Ishikawa (cell line): ENCODE measurements at regions not wholly inside any gene's neighbourhood (a gene's known extent, or its start where the extent isn't known, plus 50 kb on each side); places are given as distances from the start of the nearest gene placed in this dataset.
A peak's percentile ranks its signal among the peaks of the same experiment; 100 is the strongest.

Experiments
- CEBPB ChIP-seq: IDR thresholded peaks from 2 replicates; pipeline ENCODE4 v1.6.1; 2012
- CREB1 ChIP-seq: IDR thresholded peaks from 2 replicates; pipeline ENCODE4 v1.6.1; 2012; ENCODE audit warnings: low read depth
- EGR1 ChIP-seq: IDR thresholded peaks from 2 replicates; pipeline ENCODE4 v1.6.1; 2012
- EP300 ChIP-seq: IDR thresholded peaks from 2 replicates; pipeline ENCODE4 v1.6.1; 2012; ENCODE audit warnings: borderline replicate concordance
- FOXM1 ChIP-seq: IDR thresholded peaks from 2 replicates; pipeline ENCODE4 v1.6.1; 2012; ENCODE audit warnings: low read depth, borderline replicate concordance
- NFIC ChIP-seq: IDR thresholded peaks from 2 replicates; pipeline ENCODE4 v1.6.1; 2012
- RAD21 ChIP-seq: IDR thresholded peaks from 2 replicates; pipeline ENCODE4 v1.6.1; 2012; ENCODE audit warnings: low read depth
- REST ChIP-seq: IDR thresholded peaks from 2 replicates; pipeline ENCODE4 v1.6.1; 2012; ENCODE audit warnings: low read depth, mild to moderate bottlenecking
- TAF1 ChIP-seq: IDR thresholded peaks from 2 replicates; pipeline ENCODE4 v1.6.1; 2012; ENCODE audit warnings: low read depth, mild to moderate bottlenecking
- TCF12 ChIP-seq: IDR thresholded peaks from 2 replicates; pipeline ENCODE4 v1.6.1; 2012; ENCODE audit warnings: low read depth
- TEAD4 ChIP-seq: IDR thresholded peaks from 2 replicates; pipeline ENCODE4 v1.6.1; 2012
- YY1 ChIP-seq: IDR thresholded peaks from 2 replicates; pipeline ENCODE4 v1.6.1; 2012; ENCODE audit warnings: low read depth
- ZBTB7A ChIP-seq: IDR thresholded peaks from 2 replicates; pipeline ENCODE4 v1.6.1; 2012; ENCODE audit warnings: low read depth
- TF ChIP-seq, protein P1 (sequence below): IDR thresholded peaks from 2 replicates; pipeline ENCODE4 v1.6.1; 2012
- TF ChIP-seq, protein P2 (sequence below): IDR thresholded peaks from 2 replicates; pipeline ENCODE4 v1.6.1; 2012

DNA sequence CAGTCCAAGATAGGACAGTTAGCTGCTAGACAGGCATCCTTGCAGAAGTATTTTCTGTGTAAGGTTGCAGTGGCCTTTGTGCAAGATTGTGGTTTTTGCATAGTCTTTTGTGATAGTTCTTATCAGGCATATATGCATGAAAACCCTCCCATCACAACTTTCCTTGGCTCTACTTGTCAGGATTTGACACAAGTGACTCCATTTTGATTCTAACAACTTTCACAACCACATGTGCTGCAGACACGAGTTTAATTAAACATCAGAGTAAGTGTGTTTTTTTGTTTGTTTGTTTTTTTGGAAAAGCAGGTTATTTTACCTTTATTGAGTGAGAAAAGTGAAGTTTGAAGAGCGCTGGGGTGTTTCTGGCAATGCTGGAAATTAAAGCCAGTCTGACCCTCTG, 902.0 kb upstream of the GCFC2 start:
- TF ChIP-seq RAD21: no peak
- no peak for TF ChIP-seq EGR1
- TF ChIP-seq EP300: no peak
- TF ChIP-seq, protein P1, sequence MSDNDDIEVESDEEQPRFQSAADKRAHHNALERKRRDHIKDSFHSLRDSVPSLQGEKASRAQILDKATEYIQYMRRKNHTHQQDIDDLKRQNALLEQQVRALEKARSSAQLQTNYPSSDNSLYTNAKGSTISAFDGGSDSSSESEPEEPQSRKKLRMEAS: no peak
- no peak for TF ChIP-seq TCF12
- no peak for TF ChIP-seq CEBPB
- no peak for TF ChIP-seq TAF1
- no peak for TF ChIP-seq ZBTB7A
- no peak for TF ChIP-seq REST
- TF ChIP-seq YY1: no peak
- no peak for TF ChIP-seq TEAD4
- TF ChIP-seq, protein P2, sequence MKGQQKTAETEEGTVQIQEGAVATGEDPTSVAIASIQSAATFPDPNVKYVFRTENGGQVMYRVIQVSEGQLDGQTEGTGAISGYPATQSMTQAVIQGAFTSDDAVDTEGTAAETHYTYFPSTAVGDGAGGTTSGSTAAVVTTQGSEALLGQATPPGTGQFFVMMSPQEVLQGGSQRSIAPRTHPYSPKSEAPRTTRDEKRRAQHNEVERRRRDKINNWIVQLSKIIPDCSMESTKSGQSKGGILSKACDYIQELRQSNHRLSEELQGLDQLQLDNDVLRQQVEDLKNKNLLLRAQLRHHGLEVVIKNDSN: no peak
- no peak for TF ChIP-seq FOXM1
- no peak for TF ChIP-seq NFIC
- no peak for TF ChIP-seq CREB1

DNA sequence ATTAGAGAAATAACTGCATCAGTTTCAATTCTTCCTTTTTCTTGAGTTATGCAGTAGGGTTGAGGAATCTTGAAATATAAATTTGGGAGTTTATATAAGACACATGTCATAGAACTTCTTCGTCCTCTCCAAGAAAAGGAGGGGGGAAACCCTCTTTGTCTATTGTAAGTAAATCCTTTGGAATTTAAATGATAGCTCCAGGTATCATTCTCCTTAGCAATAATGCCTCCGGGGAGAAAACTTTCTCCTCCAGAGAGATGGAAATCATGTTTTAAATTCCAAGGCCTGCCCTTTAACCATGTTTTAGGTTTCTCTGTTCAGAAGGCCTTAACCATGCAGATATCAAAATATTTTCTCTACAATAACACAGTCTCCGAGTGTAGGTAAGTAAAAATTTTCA, 899.7 kb upstream of the GCFC2 start:
- TF ChIP-seq YY1: no peak
- no peak for TF ChIP-seq FOXM1
- no peak for TF ChIP-seq TEAD4
- TF ChIP-seq CREB1: no peak
- no peak for TF ChIP-seq RAD21

DNA sequence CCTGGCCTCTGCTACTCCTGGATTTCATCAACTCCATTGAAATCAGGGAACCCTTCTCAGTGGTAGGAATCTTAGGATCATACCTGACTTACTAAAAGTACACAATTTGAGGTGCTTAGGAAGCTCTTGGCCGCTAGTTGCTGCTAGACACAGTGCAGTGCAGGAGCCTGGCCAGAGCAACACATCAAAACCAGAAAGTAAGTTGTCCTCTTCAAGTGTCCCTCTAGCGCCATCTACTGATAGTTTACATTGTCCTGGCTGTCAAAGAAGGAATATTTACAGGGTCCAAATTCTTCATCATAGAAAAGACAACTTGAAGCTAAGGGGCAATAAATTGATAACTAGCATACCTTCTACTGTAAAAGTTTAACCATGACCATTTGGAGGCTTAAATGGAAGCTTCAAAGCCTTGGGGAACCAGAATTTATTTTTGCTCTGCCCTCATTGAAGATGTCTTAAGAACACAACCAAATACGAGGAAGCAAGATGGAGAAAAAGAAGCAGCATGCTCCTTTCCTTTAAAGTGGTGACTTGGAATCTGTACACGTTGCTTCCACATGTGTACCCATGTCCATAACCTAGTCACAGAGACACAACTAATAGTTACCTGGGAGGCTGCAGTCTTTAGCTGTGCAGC, 889.1 kb upstream of the GCFC2 start:
- TF ChIP-seq TCF12 (no peak), CREB1 (no peak), RAD21 (peak; percentile 67), REST (no peak), ZBTB7A (no peak), EP300 (no peak), FOXM1 (no peak), CEBPB (no peak)

GRCh38 chr2:76584474-76584873, 873.8 kb upstream of the GCFC2 start:
- TF ChIP-seq ZBTB7A (no peak), TAF1 (no peak)

- no peak for TF ChIP-seq EP300
- TF ChIP-seq TAF1: no peak
- no peak for TF ChIP-seq CREB1
- no peak for TF ChIP-seq FOXM1
- no peak for TF ChIP-seq NFIC
- TF ChIP-seq TEAD4: no peak
- no peak for TF ChIP-seq ZBTB7A
- TF ChIP-seq, protein P1: no peak
- TF ChIP-seq CEBPB: no peak
- TF ChIP-seq YY1: no peak
- no peak for TF ChIP-seq RAD21
- TF ChIP-seq EGR1: no peak
- TF ChIP-seq TCF12: no peak
- TF ChIP-seq REST: no peak
- TF ChIP-seq, protein P2: no peak
Measured at GRCh38 chr2:76579911-76580310, 869.2 kb upstream of the GCFC2 start.
